Upper lobe of left lung (tissue), 4 donors: ENCODE measurements at regions not wholly inside any gene's neighbourhood (a gene's known extent, or its start where the extent isn't known, plus 50 kb on each side); places are given as distances from the start of the nearest gene placed in this dataset.

Experiments used
- CTCF ChIP-seq, 6 experiments: fragments of 450-650 bp in 4 of 6; fragments of 200-600 bp in 2 of 6; sonication (generic) in 2 of 6; IDR thresholded peaks; one replicate each; pipeline ENCODE4 v1.5.1; 2016 to 2019; ENCODE audit warnings: antibody characterized with exemption in 6 of 6
- POLR2A ChIP-seq, 4 donors: fragments of 450-650 bp; IDR thresholded peaks; one replicate each; pipeline ENCODE4 v1.5.1; 2016 to 2017; ENCODE audit warnings: antibody characterized with exemption in 4 of 4, mild to moderate bottlenecking in 2 of 4
- POLR2AphosphoS5 ChIP-seq, 2 donors: sonication (generic); formaldehyde crosslinking; IDR thresholded peaks; one replicate each; pipeline ENCODE4 v1.5.1; 2017; ENCODE audit warnings: antibody characterized with exemption in 2 of 2

- TF ChIP-seq CTCF (IDR thresholded peaks at IDR 0.05) (no peak), POLR2A (IDR thresholded peaks at IDR 0.05) (no peak), POLR2AphosphoS5 (IDR thresholded peaks at IDR 0.05) (no peak)
These were observed 563.6 kb upstream of the ADAMTS9 start for GRCh38 chr3:65251375-65251774.
